AG09319 (cell line): ENCODE measurements at regions not wholly inside any gene's neighbourhood (a gene's known extent, or its start where the extent isn't known, plus 50 kb on each side); places are given as distances from the start of the nearest gene placed in this dataset.
"Not testable (repeated sequence)": the region's sequence is repeated elsewhere in the genome, so short reads cannot be mapped to it uniquely, and the experiment has no call there.

Experiments
- DNase-seq: peaks from one replicate; pipeline ENCODE4 v3.0.0-alpha.2; 2010; ENCODE audit warnings: low read depth; ENCODE audit errors: extremely low read depth
- TF ChIP-seq, protein P1 (sequence below): IDR thresholded peaks from 2 replicates; pipeline ENCODE4 v1.5.1; 2011; ENCODE audit warnings: low read depth, mild to moderate bottlenecking, inconsistent platforms, low read length, moderate library complexity

DNA sequence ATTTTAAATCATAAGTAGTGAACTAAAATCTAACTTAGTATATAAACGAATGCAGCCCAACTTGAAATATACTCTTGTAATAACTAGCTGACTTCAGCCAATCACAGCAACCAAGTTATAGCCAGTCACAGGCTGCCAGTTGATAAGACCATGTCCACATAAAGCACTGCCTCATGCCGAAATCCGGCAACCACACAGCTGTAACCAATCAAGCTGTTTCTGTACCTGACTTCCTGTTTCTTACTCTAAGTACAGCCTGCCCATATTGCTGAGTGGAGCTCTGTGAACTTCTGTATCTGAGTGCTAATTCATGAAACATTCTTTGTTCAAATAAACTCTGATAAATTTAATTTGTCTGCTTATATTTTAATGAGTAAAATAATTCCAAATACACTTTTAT lies 805.3 kb upstream of the EPHA5 start:
- TF ChIP-seq, protein P1, sequence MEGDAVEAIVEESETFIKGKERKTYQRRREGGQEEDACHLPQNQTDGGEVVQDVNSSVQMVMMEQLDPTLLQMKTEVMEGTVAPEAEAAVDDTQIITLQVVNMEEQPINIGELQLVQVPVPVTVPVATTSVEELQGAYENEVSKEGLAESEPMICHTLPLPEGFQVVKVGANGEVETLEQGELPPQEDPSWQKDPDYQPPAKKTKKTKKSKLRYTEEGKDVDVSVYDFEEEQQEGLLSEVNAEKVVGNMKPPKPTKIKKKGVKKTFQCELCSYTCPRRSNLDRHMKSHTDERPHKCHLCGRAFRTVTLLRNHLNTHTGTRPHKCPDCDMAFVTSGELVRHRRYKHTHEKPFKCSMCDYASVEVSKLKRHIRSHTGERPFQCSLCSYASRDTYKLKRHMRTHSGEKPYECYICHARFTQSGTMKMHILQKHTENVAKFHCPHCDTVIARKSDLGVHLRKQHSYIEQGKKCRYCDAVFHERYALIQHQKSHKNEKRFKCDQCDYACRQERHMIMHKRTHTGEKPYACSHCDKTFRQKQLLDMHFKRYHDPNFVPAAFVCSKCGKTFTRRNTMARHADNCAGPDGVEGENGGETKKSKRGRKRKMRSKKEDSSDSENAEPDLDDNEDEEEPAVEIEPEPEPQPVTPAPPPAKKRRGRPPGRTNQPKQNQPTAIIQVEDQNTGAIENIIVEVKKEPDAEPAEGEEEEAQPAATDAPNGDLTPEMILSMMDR: no peak

DNA sequence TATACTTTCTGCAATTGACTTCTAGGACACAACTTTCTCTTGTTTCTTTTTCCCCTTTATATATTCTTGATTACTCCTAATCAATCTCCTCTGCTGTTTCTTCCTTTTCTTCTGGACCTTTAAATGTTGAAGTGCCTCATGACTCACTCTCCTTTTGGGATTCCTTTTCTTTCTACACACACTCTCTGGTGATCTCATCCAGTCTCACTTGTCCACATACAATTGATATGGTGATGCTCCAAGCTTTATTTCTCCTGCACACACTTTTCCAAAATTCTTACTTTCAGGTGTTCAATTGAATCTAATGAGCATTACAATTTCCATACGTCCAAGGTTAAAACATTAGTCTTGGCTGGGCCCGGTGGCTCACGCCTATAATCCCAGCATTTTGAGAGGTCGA lies 794.8 kb upstream of the EPHA5 start:
- DNase-seq: no peak
- TF ChIP-seq, protein P1: no peak

More for the DNA sequence above, 805.3 kb upstream of the EPHA5 start:
- no peak for DNase-seq

DNA sequence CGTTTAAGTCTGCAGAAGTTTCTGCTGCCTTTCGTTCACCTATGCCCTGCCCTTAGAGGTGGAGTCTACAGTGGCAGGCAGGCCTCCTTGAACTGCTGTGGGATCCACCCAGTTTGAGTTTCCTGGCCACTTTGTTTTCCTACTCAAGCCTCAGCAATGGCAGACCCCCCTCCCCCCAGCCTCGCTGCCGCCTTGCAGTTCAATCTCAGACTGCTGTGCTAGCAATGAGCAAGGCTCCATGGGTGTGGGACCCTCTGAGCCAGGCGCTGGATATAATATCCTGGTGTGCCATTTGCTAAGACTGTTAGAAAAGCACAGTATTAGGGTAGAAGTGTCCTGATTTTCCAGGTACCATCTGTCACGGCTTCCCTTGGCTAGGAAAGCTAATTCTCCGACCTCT lies 792.6 kb upstream of the EPHA5 start:
- not testable (repeated sequence) for DNase-seq

DNA sequence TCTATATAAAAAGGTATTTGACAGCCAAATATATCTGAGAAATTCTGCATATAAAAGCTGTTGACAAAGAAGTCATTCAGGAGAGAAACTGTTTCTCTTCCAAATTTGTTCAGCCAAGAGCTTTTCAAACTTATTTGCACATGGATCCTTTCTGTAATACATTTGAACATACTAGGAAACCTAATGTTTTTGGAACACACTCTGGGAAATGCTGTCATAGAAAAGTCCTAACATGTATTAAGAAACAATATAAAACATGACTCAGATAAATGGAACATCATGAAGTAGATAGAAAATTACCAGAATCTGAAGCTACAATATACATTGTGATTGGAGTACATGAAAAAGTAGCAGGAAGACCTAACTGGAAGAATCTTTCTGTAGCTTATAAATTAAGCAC lies 781.5 kb upstream of the EPHA5 start:
- DNase-seq: no peak

DNA sequence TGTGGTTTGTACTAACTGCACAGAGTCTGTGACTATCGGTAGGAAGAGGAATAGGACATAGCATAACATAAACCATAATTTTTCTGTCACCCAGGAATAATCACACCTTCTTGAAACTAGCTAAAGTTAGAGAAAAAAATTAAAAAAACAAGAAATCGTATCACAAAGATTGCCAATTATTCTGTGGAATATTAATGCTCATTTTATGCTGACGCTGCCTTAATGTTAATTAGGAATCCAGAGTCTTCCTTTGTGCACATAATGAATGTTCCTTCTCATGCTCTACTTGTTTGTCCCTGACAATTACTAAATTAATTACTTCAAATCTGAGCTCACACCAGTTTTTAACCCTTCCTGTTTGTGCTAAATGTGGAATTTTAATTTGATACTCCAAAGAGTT lies 772.7 kb upstream of the EPHA5 start:
- DNase-seq: no peak
- TF ChIP-seq, protein P1: no peak

More for the DNA sequence above, 781.5 kb upstream of the EPHA5 start:
- TF ChIP-seq, protein P1: no peak

DNA sequence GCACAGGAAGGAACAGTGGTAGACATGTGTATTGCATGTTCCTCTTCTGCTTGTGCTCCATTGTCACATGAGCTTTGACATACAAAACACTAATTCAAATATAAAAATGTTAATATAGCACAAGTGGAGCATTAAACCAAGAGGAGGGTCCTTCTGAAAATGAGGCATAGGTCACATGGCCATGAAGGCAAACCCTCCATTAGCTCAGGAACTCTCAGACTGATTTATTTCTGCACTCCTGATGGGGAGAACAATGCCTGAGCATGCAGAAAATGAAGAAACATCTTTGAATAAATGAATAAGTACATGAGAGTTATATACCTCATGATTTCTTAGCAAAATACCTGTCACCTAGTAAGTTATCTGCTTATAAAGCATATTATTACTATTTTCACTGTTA lies 769.2 kb upstream of the EPHA5 start:
- no peak for DNase-seq
- TF ChIP-seq, protein P1: no peak

DNA sequence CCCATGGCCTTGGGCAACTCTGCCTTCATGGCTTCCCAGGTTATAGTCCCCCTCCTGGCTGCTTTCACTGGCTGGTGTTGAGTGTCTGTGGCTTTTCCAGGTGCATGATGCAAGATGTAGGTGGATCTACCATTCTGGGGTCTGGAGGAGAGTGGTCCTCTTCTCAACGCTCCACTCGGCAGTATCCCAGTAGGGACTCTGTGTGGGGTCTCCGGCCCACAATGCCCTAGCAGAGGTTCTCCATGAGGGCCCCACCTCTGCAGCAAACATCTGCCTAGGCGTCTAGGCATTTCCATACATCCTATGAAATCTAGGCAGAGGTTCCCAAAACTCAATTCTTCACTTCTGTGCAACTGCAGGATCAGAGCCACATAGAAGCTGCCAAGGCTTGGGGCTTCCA lies 763.4 kb upstream of the EPHA5 start:
- no peak for DNase-seq
- TF ChIP-seq, protein P1: no peak

DNA sequence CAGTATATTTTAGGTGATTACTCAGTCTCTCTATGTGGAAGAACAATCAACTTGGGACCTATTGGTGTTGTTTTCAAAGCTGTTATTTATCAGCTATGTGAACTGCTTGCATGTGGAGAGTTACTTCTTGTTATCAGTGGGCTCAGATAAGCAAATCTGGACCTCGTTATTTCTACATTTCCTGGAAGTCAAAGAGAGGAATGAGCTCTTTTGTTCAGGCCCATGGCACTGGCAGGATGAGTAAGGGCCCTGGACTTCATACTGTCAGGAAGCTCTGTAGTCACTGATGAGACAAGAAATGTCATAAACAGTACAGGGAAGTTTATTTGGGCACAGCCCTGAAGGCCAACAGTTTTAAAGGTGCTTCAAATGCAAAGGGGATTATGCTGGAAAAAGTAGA lies 760.6 kb upstream of the EPHA5 start:
- TF ChIP-seq, protein P1: no peak
- no peak for DNase-seq
